ENCODE measurements at regions not wholly inside any gene's neighbourhood (a gene's known extent, or its start where the extent isn't known, plus 50 kb on each side); places are given as distances from the start of the nearest gene placed in this dataset.
"Not testable (repeated sequence)": the region's sequence is repeated elsewhere in the genome, so short reads cannot be mapped to it uniquely, and the experiment has no call there.

GRCh38 chr2:75375646-75376582, 176.6 kb upstream of the TACR1 start (continued):
- TF ChIP-seq E2F4 (CRISPR knock-in tag; IDR thresholded peaks at IDR 0.05; ENCODE audit: borderline replicate concordance, low read depth) (no peak), ZNF232 (CRISPR knock-in tag; IDR thresholded peaks at IDR 0.05) (no peak), NFE2L1 (CRISPR knock-in tag; IDR thresholded peaks at IDR 0.05) (no peak), E2F1 (CRISPR knock-in tag; IDR thresholded peaks at IDR 0.05) (no peak), NR1H2 (CRISPR knock-in tag; IDR thresholded peaks at IDR 0.05) (no peak), CDX4 (CRISPR knock-in tag; IDR thresholded peaks at IDR 0.05; ENCODE audit: borderline replicate concordance) (no peak), STAT6 (CRISPR knock-in tag; conservative IDR thresholded peaks at IDR 0.05; ENCODE audit: low read depth) (no peak), E2F5 (CRISPR knock-in tag; IDR thresholded peaks at IDR 0.05) (no peak)

GRCh38 chr2:75374414-75374957, 175.2 kb upstream of the TACR1 start:
- POLR2A ChIA-PET; H3K27me3 Mint-ChIP-seq (ENCODE audit: low read depth); H3K4me3 Mint-ChIP-seq; H3K27ac Mint-ChIP-seq: not testable (repeated sequence)
- H3K9me3 Mint-ChIP-seq = peaks cover 40% of the 10 kb centered on the region
- H3K4me1 Mint-ChIP-seq = peaks cover 21% of the 10 kb centered on the region
- CTCF ChIA-PET = interaction anchor here (0.5 to 1.9 kb wide), 6 partner anchors 15 to 306 kb away, joined by 3 to 7 read pairs (median 3); no protein-coding TSS in a partner anchor
- 0 out of 2 replicates have a peak, but pooled peaks have one; percentile 39 for TF ChIP-seq ZNF281 (CRISPR knock-in tag; IDR thresholded peaks at IDR 0.05)
- peak; percentile 63 for TF ChIP-seq FOXK1 (CRISPR knock-in tag; IDR thresholded peaks at IDR 0.05)
- peak; percentile 98 for ATAC-seq
- peaks cover 39% of the 10 kb centered on the region for H3K36me3 Mint-ChIP-seq
- peak; percentile 72 for DNase-seq (ENCODE audit: low spot score)

GRCh38 chr2:75367401-75367800, 168.1 kb upstream of the TACR1 start:
- Mint-ChIP-seq H3K27me3 (ENCODE audit: low read depth) (peaks cover 2% of the 10 kb centered on the region; the same call in 1 of the 2 replicates), H3K27ac (no peak overlapping the region), H3K4me3 (no peak overlapping the region), H3K9me3 (peaks cover 26% of the 10 kb centered on the region), H3K36me3 (peaks cover 24% of the 10 kb centered on the region), H3K4me1 (no peaks in the 10 kb centered on the region)
- ChIA-PET POLR2A (no interaction called here), CTCF (no interaction called here)
- DNase-seq (ENCODE audit: low spot score) (no peak), ATAC-seq (no peak)
- no peak for TF ChIP-seq E2F1 (CRISPR knock-in tag; IDR thresholded peaks at IDR 0.05)
- no peak for TF ChIP-seq ZNF671 (CRISPR knock-in tag; IDR thresholded peaks at IDR 0.05)
- TF ChIP-seq USF1 (CRISPR knock-in tag; IDR thresholded peaks at IDR 0.05) = no peak
- TF ChIP-seq GTF2I (CRISPR knock-in tag; conservative IDR thresholded peaks at IDR 0.05) = no peak
- TF ChIP-seq ZBTB21 (CRISPR knock-in tag; IDR thresholded peaks at IDR 0.05; ENCODE audit: borderline replicate concordance) = no peak
- TF ChIP-seq ZNF263 (CRISPR knock-in tag; IDR thresholded peaks at IDR 0.05; ENCODE audit: low read depth) = no peak
- no peak for TF ChIP-seq NR1H2 (CRISPR knock-in tag; IDR thresholded peaks at IDR 0.05)
- no peak for TF ChIP-seq ZNF317 (CRISPR knock-in tag; IDR thresholded peaks at IDR 0.05; ENCODE audit: borderline replicate concordance, low read depth)
- TF ChIP-seq GABPB1 (CRISPR knock-in tag; IDR thresholded peaks at IDR 0.05) = no peak
